ENCODE measurements at regions not wholly inside any gene's neighbourhood (a gene's known extent, or its start where the extent isn't known, plus 50 kb on each side); places are given as distances from the start of the nearest gene placed in this dataset.

DNA sequence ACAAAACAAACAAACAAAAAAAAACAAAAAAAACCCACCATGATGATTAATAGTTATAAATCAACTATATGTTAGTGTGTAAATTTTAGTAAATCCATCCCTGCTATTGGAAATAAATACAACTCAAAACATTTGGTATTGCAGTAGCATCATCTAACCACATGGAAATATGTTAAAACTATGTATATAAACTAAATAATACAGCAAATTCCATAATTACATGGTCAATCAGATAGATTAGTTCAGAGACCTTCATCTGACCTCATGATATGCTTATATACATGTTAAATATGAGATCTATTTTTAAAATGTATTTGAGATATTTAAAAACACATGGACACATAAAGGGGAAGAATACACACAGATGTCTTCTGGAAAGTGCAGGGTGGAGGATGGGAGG is 384.2 kb downstream of the TMX3 start:
- TF ChIP-seq CTCF (IDR thresholded peaks at IDR 0.05; ENCODE audit: control extremely low read depth, extremely low read depth, low read depth, missing control alignments), result no peak
- DNase-seq (ENCODE audit: extremely low spot score), result no peak
- CTCF ChIA-PET, result no interaction called here
- POLR2A ChIA-PET, result no interaction called here

DNA sequence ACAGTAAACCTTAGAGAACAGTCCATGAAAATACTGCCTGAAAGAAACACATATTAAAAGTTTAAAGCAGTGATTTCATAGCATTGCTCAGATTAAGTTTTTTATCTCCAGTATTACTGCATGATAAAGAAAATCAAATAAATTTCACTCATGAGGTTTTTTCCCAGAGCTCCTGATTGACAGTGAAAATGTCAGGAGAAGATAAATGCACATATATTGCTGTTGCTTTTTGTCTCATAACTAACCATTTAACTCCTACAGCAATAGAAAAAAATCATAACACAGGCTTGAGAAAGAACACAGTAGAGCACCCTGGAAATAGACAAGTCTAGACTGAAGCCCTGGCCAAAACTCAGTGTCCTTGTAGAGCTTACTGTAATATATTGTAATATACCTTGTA is 391.0 kb downstream of the TMX3 start:
- no peak for DNase-seq (ENCODE audit: extremely low spot score)
- CTCF ChIA-PET, result interaction anchor here (1.2 to 1.6 kb wide), 3 partner anchors 13 to 34 kb away, joined by 3 read pairs; no protein-coding TSS in a partner anchor
- TF ChIP-seq CTCF (IDR thresholded peaks at IDR 0.05; ENCODE audit: control extremely low read depth, extremely low read depth, low read depth, missing control alignments), result no peak
- POLR2A ChIA-PET, result no interaction called here

DNA sequence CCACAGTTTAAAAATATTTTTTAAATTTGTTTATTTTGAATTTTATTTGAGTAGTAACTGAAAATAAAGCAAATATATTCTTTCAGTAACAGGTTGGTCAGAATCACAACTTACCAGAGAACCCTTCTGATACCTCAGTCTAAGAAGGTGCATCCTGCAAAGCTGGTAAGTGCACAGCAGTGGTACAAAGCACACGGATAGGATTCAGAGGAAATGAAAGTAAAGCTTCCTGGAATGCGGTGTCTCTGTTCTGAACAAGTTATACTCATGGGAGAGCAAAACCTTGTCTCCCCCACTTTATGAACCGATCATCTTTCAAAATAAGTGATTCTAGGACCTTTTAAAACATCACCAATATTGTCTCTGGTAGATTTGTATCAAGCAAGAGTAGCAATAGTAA is 398.3 kb downstream of the TMX3 start:
- POLR2A ChIA-PET, result no interaction called here
- TF ChIP-seq CTCF (IDR thresholded peaks at IDR 0.05; ENCODE audit: control extremely low read depth, extremely low read depth, low read depth, missing control alignments), result no peak
- DNase-seq (ENCODE audit: extremely low spot score), result no peak
- CTCF ChIA-PET, result no interaction called here

DNA sequence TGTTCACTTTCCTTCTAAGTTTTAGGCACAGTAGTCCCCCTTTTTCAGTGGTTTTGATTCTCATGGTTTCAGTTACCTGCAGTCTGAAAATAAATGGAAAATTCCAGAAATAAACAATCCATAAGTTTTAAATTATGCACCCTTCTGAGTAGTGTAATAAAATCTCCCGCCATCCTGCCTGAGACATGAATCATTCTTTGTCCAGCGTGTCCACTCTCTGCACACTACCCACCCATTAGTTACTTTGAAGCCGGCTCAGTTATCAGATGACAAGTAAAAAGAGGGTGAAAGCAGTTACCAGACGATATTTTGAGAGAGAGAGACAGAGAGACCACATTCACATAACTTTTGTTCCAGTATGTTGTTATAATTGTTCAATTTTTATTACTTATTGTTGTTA is 400.5 kb downstream of the TMX3 start:
- TF ChIP-seq CTCF (IDR thresholded peaks at IDR 0.05; ENCODE audit: control extremely low read depth, extremely low read depth, low read depth, missing control alignments), result no peak
- ChIA-PET POLR2A (no interaction called here), CTCF (no interaction called here)
- DNase-seq (ENCODE audit: extremely low spot score), result no peak

DNA sequence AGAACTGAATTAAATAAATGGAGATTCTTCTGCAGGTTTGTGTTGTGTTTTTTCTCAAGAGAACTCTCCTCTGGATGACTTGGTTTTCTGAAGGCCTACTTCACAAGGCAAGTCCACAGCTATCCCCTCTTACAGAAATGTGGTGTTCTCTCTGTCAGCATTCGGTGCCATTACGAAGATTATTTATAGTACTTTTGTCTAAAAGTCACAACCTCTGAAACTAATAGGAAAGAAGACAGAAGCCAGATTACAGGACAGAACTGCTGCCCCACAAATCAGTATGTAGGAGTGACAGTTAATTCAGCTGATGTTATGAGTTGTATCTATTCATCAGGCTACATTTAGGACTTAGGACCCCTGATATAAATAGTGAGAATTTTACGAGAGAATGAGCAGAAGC is 413.5 kb downstream of the TMX3 start:
- TF ChIP-seq CTCF (IDR thresholded peaks at IDR 0.05; ENCODE audit: control extremely low read depth, extremely low read depth, low read depth, missing control alignments), result no peak
- POLR2A ChIA-PET, result no interaction called here
- CTCF ChIA-PET, result no interaction called here
- no peak for DNase-seq (ENCODE audit: extremely low spot score)

DNA sequence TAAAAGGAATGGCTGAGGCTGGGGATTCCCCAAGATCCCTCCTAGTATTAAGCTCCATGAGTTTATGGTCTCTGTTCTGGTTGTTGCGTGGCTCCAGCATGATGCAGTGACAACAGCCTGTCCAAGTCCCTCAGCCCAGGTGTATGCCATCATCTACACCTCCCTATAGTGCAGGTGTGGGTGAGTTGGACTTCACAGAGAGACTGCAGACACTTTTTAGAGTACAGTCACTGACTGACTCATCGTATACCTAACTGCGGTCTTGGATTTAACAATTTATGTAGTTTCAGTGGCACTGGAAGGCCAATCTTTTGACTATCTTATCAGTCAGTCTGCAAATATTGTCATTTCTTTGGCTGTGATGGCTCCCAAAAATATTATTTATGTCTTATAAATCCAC is 415.0 kb downstream of the TMX3 start:
- no peak for DNase-seq (ENCODE audit: extremely low spot score)
- POLR2A ChIA-PET, result no interaction called here
- CTCF ChIA-PET, result no interaction called here
- no peak for TF ChIP-seq CTCF (IDR thresholded peaks at IDR 0.05; ENCODE audit: control extremely low read depth, extremely low read depth, low read depth, missing control alignments)

GRCh38 chr18:68298330-68298729 is 416.6 kb downstream of the TMX3 start:
- no peak for DNase-seq (ENCODE audit: extremely low spot score)
- CTCF ChIA-PET, result no interaction called here
- POLR2A ChIA-PET, result interaction anchor here (0.6 kb wide), 1 partner anchor 126 kb away, joined by 3 read pairs; no protein-coding TSS in a partner anchor

More at GRCh38 chr18:68298330-68298729, 416.6 kb downstream of the TMX3 start:
- TF ChIP-seq CTCF (IDR thresholded peaks at IDR 0.05; ENCODE audit: control extremely low read depth, extremely low read depth, low read depth, missing control alignments), result no peak
